NCI-H774 (cell line): ENCODE measurements at regions not wholly inside any gene's neighbourhood (a gene's known extent, or its start where the extent isn't known, plus 50 kb on each side); places are given as distances from the start of the nearest gene placed in this dataset.

ENCODE experiments used
- DNase-seq: peaks from one replicate; lab custom pipeline; 2025; lab: John Stamatoyannopoulos, UW

DNA sequence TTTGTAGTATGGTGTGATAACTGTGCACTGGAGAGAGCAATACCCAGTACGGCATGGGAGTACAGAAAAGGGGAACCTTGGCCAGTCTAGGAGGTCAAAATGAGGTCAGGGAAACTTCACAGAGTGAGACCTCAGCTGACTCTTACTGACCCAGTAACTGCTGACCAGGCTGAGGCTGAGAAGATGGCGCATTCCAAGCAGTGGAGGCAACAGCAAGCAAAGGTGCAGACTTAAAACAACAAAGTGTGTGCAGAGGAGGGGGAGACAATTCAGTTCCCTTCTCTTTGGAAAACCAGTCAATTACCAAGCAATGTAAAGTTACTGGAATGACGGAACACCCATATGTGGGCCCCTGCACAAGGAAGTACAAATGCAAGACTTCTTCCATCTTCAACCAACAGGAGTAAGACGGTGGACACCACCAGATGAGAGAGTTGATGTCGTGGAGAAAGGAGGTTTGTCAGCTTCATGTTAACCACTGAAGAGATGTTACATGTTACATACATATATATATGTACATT, 54.6 kb upstream of the PRDX6 start:
- no peak for DNase-seq

- DNase-seq, result no peak
Measured at GRCh38 chr1:173423291-173423690, 53.8 kb upstream of the PRDX6 start.

DNA sequence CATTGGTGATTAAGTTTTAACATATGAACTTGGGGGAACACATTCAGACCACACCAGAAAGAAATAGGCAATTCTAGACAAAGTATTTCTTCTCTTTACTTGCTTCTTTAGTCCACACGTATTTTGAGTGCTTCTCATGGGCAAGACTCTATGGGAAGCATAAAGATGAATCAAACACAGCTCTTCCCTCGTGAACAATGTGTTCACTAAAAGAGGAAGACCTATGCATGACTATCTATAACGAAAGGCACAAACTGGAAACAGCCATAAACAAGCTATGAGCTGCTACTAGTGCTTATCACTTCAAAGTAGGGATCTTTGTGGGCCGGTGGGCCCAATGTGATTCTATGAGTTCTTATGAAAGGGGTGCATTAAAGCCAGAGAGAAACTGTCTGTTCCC, 53.0 kb upstream of the PRDX6 start:
- no peak for DNase-seq

DNA sequence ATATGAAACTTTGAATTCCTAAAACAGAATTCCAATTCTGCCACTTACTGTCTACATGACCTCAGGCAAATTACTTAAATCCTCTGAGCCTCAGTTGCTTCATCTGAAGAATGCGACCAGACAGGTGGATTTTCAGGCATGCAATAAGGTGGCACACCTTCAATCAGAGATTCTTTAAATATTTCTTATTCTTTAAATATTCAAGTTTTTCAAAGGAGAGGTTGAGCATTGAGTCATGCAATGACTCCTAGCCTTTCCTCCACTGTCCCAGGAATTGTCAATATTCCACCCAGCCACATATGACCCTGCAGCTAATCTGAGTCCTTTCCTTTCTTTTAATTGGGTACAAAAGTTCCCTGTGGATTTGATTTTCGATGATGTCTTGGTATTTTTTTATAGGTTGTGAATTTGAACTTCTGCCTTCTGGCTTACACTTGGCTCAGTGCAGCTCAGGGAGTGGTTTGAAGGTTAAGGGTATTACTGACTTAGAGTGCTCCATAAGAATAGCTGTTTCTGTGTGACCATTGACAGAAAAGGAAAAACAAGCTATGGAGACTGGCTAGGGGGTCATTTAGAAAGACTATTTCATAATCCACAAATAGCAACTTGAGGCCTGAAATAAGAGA, 52.2 kb upstream of the PRDX6 start:
- DNase-seq, result no peak

GRCh38 chr1:173426057-173426456, 51.1 kb upstream of the PRDX6 start:
- DNase-seq, result no peak

- DNase-seq, result no peak
Measured at GRCh38 chr1:173427146-173428054, 49.7 kb upstream of the PRDX6 start.
